H1 (cell line): ENCODE measurements at regions not wholly inside any gene's neighbourhood (a gene's known extent, or its start where the extent isn't known, plus 50 kb on each side); places are given as distances from the start of the nearest gene placed in this dataset.

Experiments
- CTCF ChIA-PET: fragments of 300-600 bp; sonication (Branson Sonifier 250); formaldehyde crosslinking; loops from one replicate; lab custom pipeline; 2021; ENCODE audit not compliant: partially characterized antibody; lab: Charles Lee
- POLR2A ChIA-PET: fragments of 300-600 bp; sonication (Branson Sonifier 250); formaldehyde crosslinking; loops from one replicate; lab custom pipeline; 2021; ENCODE audit warnings: inconsistent platforms; ENCODE audit not compliant: partially characterized antibody; lab: Charles Lee
- DNase-seq, 2 experiments: peaks; one replicate each; pipeline versions ENCODE4 v3.0.0 to v3.0.0-alpha.2; 2010 to 2022; ENCODE audit warnings: low spot score in 2 of 2, low read depth in 1 of 2, mixed read lengths in 1 of 2
- FAIRE-seq: peaks from 2 replicates; lab custom pipeline; 2011; peaks lifted over from hg19 to GRCh38; lab: Jason Lieb, UNC
- H2AFZ ChIP-seq: 2 replicates; pipeline ENCODE4 v1.8.1; 2012; ENCODE audit warnings: low read length, inconsistent platforms
- H2AK5ac ChIP-seq: 2 replicates; pipeline ENCODE4 v1.6.1; 2013; ENCODE audit warnings: low read depth, low read length
- H2BK120ac ChIP-seq: replicated peaks from 2 replicates; pipeline ENCODE3; 2013; ENCODE audit warnings: low read depth, low read length, inconsistent platforms
- H2BK12ac ChIP-seq: 2 replicates; pipeline ENCODE4 v1.6.1; 2013; ENCODE audit warnings: low read depth, low read length
- H2BK15ac ChIP-seq: 2 replicates; pipeline ENCODE4 v1.6.1; 2013; ENCODE audit warnings: low read length
- H2BK20ac ChIP-seq: 2 replicates; pipeline ENCODE4 v1.6.1; 2013; ENCODE audit warnings: low read length
- H2BK5ac ChIP-seq: 2 replicates; pipeline ENCODE4 v1.6.1; 2013; ENCODE audit warnings: low read depth, low read length
- H3K14ac ChIP-seq: 2 replicates; pipeline ENCODE4 v1.6.1; 2013; ENCODE audit warnings: inconsistent platforms; ENCODE audit not compliant: insufficient read length
- H3K18ac ChIP-seq: 2 replicates; pipeline ENCODE4 v1.6.1; 2013; ENCODE audit warnings: low read length; ENCODE audit errors: extremely low read depth
- H3K23ac ChIP-seq: 2 replicates; pipeline ENCODE4 v1.6.1; 2013; ENCODE audit warnings: inconsistent platforms; ENCODE audit not compliant: insufficient read length
- H3K23me2 ChIP-seq: 2 replicates; pipeline ENCODE4 v1.6.1; 2013; ENCODE audit warnings: low read depth, low read length
- H3K27ac ChIP-seq: 2 replicates; pipeline ENCODE4 v1.6.1; 2011; ENCODE audit warnings: low read depth, low read length, inconsistent platforms
- H3K27me3 ChIP-seq, 4 experiments: replicated peaks in 1 of 4; 1 replicate in 1 of 4; 2 replicates in 3 of 4; pipeline versions ENCODE4 v1.6.1 to v1.8.1; 2011 to 2013; ENCODE audit warnings: low read length in 3 of 4, mild to moderate bottlenecking in 3 of 4, inconsistent platforms in 2 of 4, mixed read lengths in 2 of 4, moderate library complexity in 1 of 4; ENCODE audit not compliant: control insufficient read depth in 3 of 4, insufficient read depth in 3 of 4; ENCODE audit errors: extremely low read depth in 1 of 4
- H3K36me3 ChIP-seq, 4 experiments: 2 replicates each; pipeline versions ENCODE4 v1.6.1 to v1.8.1; 2011 to 2013; ENCODE audit warnings: mild to moderate bottlenecking in 4 of 4, low read length in 3 of 4, moderate library complexity in 2 of 4, control low read depth in 1 of 4, inconsistent platforms in 1 of 4; ENCODE audit not compliant: insufficient read depth in 4 of 4, control insufficient read depth in 2 of 4
- H3K4ac ChIP-seq: replicated peaks from 2 replicates; pipeline ENCODE3; 2013; ENCODE audit warnings: low read length, low read depth, mixed read lengths, inconsistent platforms; ENCODE audit not compliant: insufficient read length
- H3K4me1 ChIP-seq, 4 experiments: replicated peaks in 1 of 4; 1 replicate in 1 of 4; 2 replicates in 3 of 4; pipeline versions ENCODE4 v1.6.1 to v1.8.1; 2011 to 2013; ENCODE audit warnings: low read length in 3 of 4, inconsistent platforms in 2 of 4, mixed read lengths in 1 of 4; ENCODE audit not compliant: insufficient read depth in 4 of 4, control insufficient read depth in 3 of 4
- H3K4me2 ChIP-seq, 2 experiments: 2 replicates each; pipeline versions ENCODE4 v1.6.1 to v1.8.1; 2011 to 2013; ENCODE audit warnings: low read depth in 2 of 2, low read length in 2 of 2, control low read depth in 1 of 2, inconsistent platforms in 1 of 2, mild to moderate bottlenecking in 1 of 2; ENCODE audit not compliant: insufficient read depth in 1 of 2
- H3K4me3 ChIP-seq, 4 experiments: fragments of 200-600, 300-600 bp in 1 of 4; sonication (generic), shearing (Covaris generic), sonication (Bioruptor Twin) in 1 of 4; 2 replicates each; pipeline versions ENCODE4 v1.5.1 to v1.8.1; 2011 to 2016; ENCODE audit warnings: low read length in 4 of 4, low read depth in 3 of 4, control low read depth in 2 of 4, inconsistent platforms in 2 of 4, mild to moderate bottlenecking in 2 of 4, mixed read lengths in 1 of 4, moderate library complexity in 1 of 4; ENCODE audit not compliant: insufficient read depth in 2 of 4; ENCODE audit errors: extremely low read depth in 1 of 4
- H3K56ac ChIP-seq: replicated peaks from 2 replicates; pipeline ENCODE3; 2013; ENCODE audit warnings: low read depth, mild to moderate bottlenecking, mixed read lengths, low read length, inconsistent platforms; ENCODE audit not compliant: insufficient read length
- H3K79me1 ChIP-seq: 2 replicates; pipeline ENCODE4 v1.6.1; 2013; ENCODE audit warnings: low read depth, low read length, control low read depth
- H3K79me2 ChIP-seq, 2 experiments: 2 replicates each; pipeline versions ENCODE4 v1.6.1 to v1.8.1; 2012 to 2013; ENCODE audit warnings: low read length in 2 of 2, mild to moderate bottlenecking in 2 of 2, inconsistent platforms in 1 of 2; ENCODE audit not compliant: insufficient read depth in 2 of 2, control insufficient read depth in 1 of 2
- H3K9ac ChIP-seq, 4 experiments: replicated peaks in 1 of 4; 1 replicate in 1 of 4; 2 replicates in 3 of 4; pipeline versions ENCODE4 v1.6.1 to v1.8.1; 2011 to 2013; ENCODE audit warnings: low read depth in 3 of 4, low read length in 3 of 4, control low read depth in 2 of 4, mild to moderate bottlenecking in 2 of 4, moderate library complexity in 2 of 4, inconsistent platforms in 1 of 4; ENCODE audit errors: extremely low read depth in 1 of 4
- H3K9me3 ChIP-seq, 2 experiments: 2 replicates each; pipeline versions ENCODE4 v1.6.1 to v1.8.1; 2012 to 2013; ENCODE audit warnings: mild to moderate bottlenecking in 2 of 2, moderate library complexity in 2 of 2, control low read depth in 1 of 2, inconsistent platforms in 1 of 2, low read depth in 1 of 2, low read length in 1 of 2, mixed read lengths in 1 of 2; ENCODE audit not compliant: insufficient read depth in 2 of 2
- H4K20me1 ChIP-seq, 2 experiments: replicated peaks in 1 of 2; 2 replicates each; pipeline versions ENCODE3 to v1.8.1; 2011 to 2013; ENCODE audit warnings: inconsistent platforms in 2 of 2, low read length in 2 of 2, mild to moderate bottlenecking in 1 of 2; ENCODE audit not compliant: insufficient read depth in 2 of 2, control insufficient read depth in 1 of 2
- H4K5ac ChIP-seq: 2 replicates; pipeline ENCODE4 v1.6.1; 2013; ENCODE audit warnings: low read length, low read depth, mixed read lengths, inconsistent platforms; ENCODE audit not compliant: insufficient read length
- H4K8ac ChIP-seq: 2 replicates; pipeline ENCODE4 v1.8.0; 2013; ENCODE audit warnings: mild to moderate bottlenecking, moderate library complexity, low read length, inconsistent platforms; ENCODE audit not compliant: insufficient read depth; ENCODE audit errors: extremely low read depth
- H4K91ac ChIP-seq: replicated peaks from 2 replicates; pipeline ENCODE3; 2013; ENCODE audit warnings: low read length, mixed read lengths, inconsistent platforms; ENCODE audit not compliant: insufficient read length
- ASH2L ChIP-seq: fragments of 200-600, 300-600 bp; sonication (generic); IDR thresholded peaks from one replicate; pipeline ENCODE4 v1.7.1; 2017; ENCODE audit warnings: low read length
- ATF3 ChIP-seq: IDR thresholded peaks from 2 replicates; pipeline ENCODE4 v1.6.1; 2011; ENCODE audit warnings: low read depth, mild to moderate bottlenecking, low read length; ENCODE audit not compliant: insufficient read depth
- BRCA1 ChIP-seq: IDR thresholded peaks from 2 replicates; pipeline ENCODE4 v1.6.1; 2012; ENCODE audit warnings: low read depth, low read length, improper control_type of control experiment
- EGR1 ChIP-seq: IDR thresholded peaks from 2 replicates; pipeline ENCODE4 v1.6.1; 2011; ENCODE audit warnings: low read depth, low read length, borderline replicate concordance
- EZH2 ChIP-seq: fragments of 200-600 bp; sonication (generic); IDR thresholded peaks from 2 replicates; pipeline ENCODE4 v1.7.1; 2012; ENCODE audit warnings: low read depth, mild to moderate bottlenecking, moderate library complexity, low read length, inconsistent platforms; ENCODE audit not compliant: severe bottlenecking
- HDAC2 ChIP-seq, 2 experiments: fragments of 300-600 bp in 1 of 2; sonication (generic) in 1 of 2; IDR thresholded peaks; 2 replicates each; pipeline ENCODE4 v1.6.1; 2011 to 2012; ENCODE audit warnings: low read depth in 2 of 2, low read length in 2 of 2, mild to moderate bottlenecking in 2 of 2, moderate library complexity in 2 of 2, borderline replicate concordance in 1 of 2, inconsistent platforms in 1 of 2
- JUN ChIP-seq: IDR thresholded peaks from 2 replicates; pipeline ENCODE4 v1.6.1; 2011; ENCODE audit warnings: low read depth, mild to moderate bottlenecking, improper control_type of control experiment, low read length
- KDM1A ChIP-seq: fragments of 200-600, 300-600 bp; sonication (generic); IDR thresholded peaks from 2 replicates; pipeline ENCODE4 v1.7.1; 2016; ENCODE audit warnings: mild to moderate bottlenecking, low read length, borderline replicate concordance
- KDM4A ChIP-seq: IDR thresholded peaks from one replicate; pipeline ENCODE4 v1.7.1; 2012; ENCODE audit warnings: low read depth, mild to moderate bottlenecking, moderate library complexity, low read length, inconsistent platforms; ENCODE audit not compliant: severe bottlenecking
- RBBP5 ChIP-seq: IDR thresholded peaks from 2 replicates; pipeline ENCODE4 v1.7.1; 2012; ENCODE audit warnings: low read depth, mild to moderate bottlenecking, inconsistent platforms, low read length, moderate library complexity, borderline replicate concordance
- RFX5 ChIP-seq: IDR thresholded peaks from 2 replicates; pipeline ENCODE4 v1.6.1; 2011; ENCODE audit warnings: low read depth, low read length, improper control_type of control experiment, borderline replicate concordance
- SRF ChIP-seq: IDR thresholded peaks from 2 replicates; pipeline ENCODE4 v1.6.1; 2011; ENCODE audit warnings: mild to moderate bottlenecking, low read depth, low read length, moderate library complexity
- TAF1 ChIP-seq: IDR thresholded peaks from 2 replicates; pipeline ENCODE4 v1.6.1; 2011; ENCODE audit warnings: mild to moderate bottlenecking, low read depth, low read length
- TAF7 ChIP-seq: optimal IDR thresholded peaks from 2 replicates; pipeline ENCODE3; 2011; ENCODE audit warnings: low read depth, mild to moderate bottlenecking, inconsistent platforms, low read length, moderate library complexity, borderline replicate concordance
- TBP ChIP-seq: IDR thresholded peaks from 2 replicates; pipeline ENCODE4 v1.6.1; 2011; ENCODE audit warnings: low read depth, low read length, improper control_type of control experiment
- TEAD4 ChIP-seq: IDR thresholded peaks from 2 replicates; pipeline ENCODE4 v1.6.1; 2012; ENCODE audit warnings: low read depth, low read length, inconsistent platforms, mixed read lengths

GRCh38 chr2:76039505-76039904, 328.8 kb upstream of the GCFC2 start:
- Histone ChIP-seq H3K4me1 (no peaks in the 10 kb centered on the region), H2BK12ac (no peak overlapping the region), H3K79me2 (no peaks in the 10 kb centered on the region), H2BK5ac (no peak overlapping the region), H3K9me3 (no peaks in the 10 kb centered on the region), H4K20me1 (no peaks in the 10 kb centered on the region), H3K14ac (no peak overlapping the region), H2AFZ (no peak overlapping the region), H4K5ac (no peak overlapping the region), H4K91ac (no peak overlapping the region), H3K79me1 (no peaks in the 10 kb centered on the region), H3K4me3 (no peak overlapping the region), H2BK15ac (no peak overlapping the region), H3K4ac (no peak overlapping the region), H4K8ac (no peak overlapping the region), H3K23me2 (no peaks in the 10 kb centered on the region), H3K4me2 (no peak overlapping the region), H2AK5ac (no peak overlapping the region), H3K27ac (no peak overlapping the region), H3K36me3 (no peaks in the 10 kb centered on the region), H3K9ac (no peak overlapping the region), H3K23ac (no peak overlapping the region), H3K56ac (no peak overlapping the region), H2BK120ac (no peak overlapping the region), H3K18ac (no peak overlapping the region), H2BK20ac (no peak overlapping the region), H3K27me3 (no peaks in the 10 kb centered on the region)
- FAIRE-seq (no peak), DNase-seq (no peak)
- ChIA-PET CTCF (no interaction called here), POLR2A (no interaction called here)
- TF ChIP-seq JUN (no peak), KDM1A (no peak), TAF1 (no peak), RFX5 (no peak), ASH2L (no peak), EZH2 (no peak), TEAD4 (no peak), KDM4A (no peak), ATF3 (no peak), TBP (no peak), SRF (no peak), EGR1 (no peak), RBBP5 (no peak), BRCA1 (no peak), TAF7 (no peak), HDAC2 (IDR thresholded peaks at IDR 0.05; ENCODE audit: borderline replicate concordance in 1 of 2, low read depth in 2 of 2, low read length in 2 of 2) (no peak)
